ENCODE measurements at regions not wholly inside any gene's neighbourhood (a gene's known extent, or its start where the extent isn't known, plus 50 kb on each side); places are given as distances from the start of the nearest gene placed in this dataset.

GRCh38 chr2:187009483-187010239, 160.7 kb upstream of the ZSWIM2 start:
- H3K4me3 ChIP-seq (ENCODE audit: low read depth, poor library complexity, severe bottlenecking): no peak overlapping the region
- 83 to 88% methylated on average over 2 of the region's 2 CpGs for WGBS, 2 donors
- TF ChIP-seq CTCF (IDR thresholded peaks at IDR 0.05): no peak
- no peak for TF ChIP-seq POLR2A (IDR thresholded peaks at IDR 0.05)
- intact Hi-C loops (cut with DNase I; ENCODE audit: low total_unique reads): no loop called here
- no peak for DNase-seq (ENCODE audit: low spot score in 2 of 2)

- no peak for TF ChIP-seq POLR2A (IDR thresholded peaks at IDR 0.05)
- no peak for TF ChIP-seq CTCF (IDR thresholded peaks at IDR 0.05)
- no peak for DNase-seq (ENCODE audit: low spot score in 2 of 2)
- intact Hi-C loops (cut with DNase I; ENCODE audit: low total_unique reads): no loop called here
- no peak overlapping the region for H3K4me3 ChIP-seq (ENCODE audit: low read depth, poor library complexity, severe bottlenecking)
These were observed 159.1 kb upstream of the ZSWIM2 start for GRCh38 chr2:187008111-187008510.

- DNase-seq (ENCODE audit: low spot score in 2 of 2): no peak
- TF ChIP-seq CTCF (IDR thresholded peaks at IDR 0.05) (no peak), POLR2A (IDR thresholded peaks at IDR 0.05) (no peak)
- 71 to 79% methylated on average over 1 of the region's 1 CpG for WGBS, 2 donors
- H3K4me3 ChIP-seq (ENCODE audit: low read depth, poor library complexity, severe bottlenecking): no peak overlapping the region
- intact Hi-C loops (cut with DNase I; ENCODE audit: low total_unique reads): no loop called here
These were observed 154.6 kb upstream of the ZSWIM2 start for GRCh38 chr2:187003611-187004010.

GRCh38 chr2:187003038-187003554, 154.1 kb upstream of the ZSWIM2 start:
- TF ChIP-seq POLR2A (IDR thresholded peaks at IDR 0.05) (no peak), CTCF (IDR thresholded peaks at IDR 0.05) (no peak)
- intact Hi-C loops (cut with DNase I; ENCODE audit: low total_unique reads): no loop called here
- no peak overlapping the region for H3K4me3 ChIP-seq (ENCODE audit: low read depth, poor library complexity, severe bottlenecking)
- WGBS, 2 donors: 86 to 87% methylated on average over 31 to 32 of the region's 32 CpGs
- DNase-seq (ENCODE audit: low spot score in 2 of 2): peak in 1 of 2 donors; percentile 68

GRCh38 chr2:187002242-187002641, 153.3 kb upstream of the ZSWIM2 start:
- TF ChIP-seq CTCF (IDR thresholded peaks at IDR 0.05) (no peak), POLR2A (IDR thresholded peaks at IDR 0.05) (no peak)
- no peak overlapping the region for H3K4me3 ChIP-seq (ENCODE audit: low read depth, poor library complexity, severe bottlenecking)
- DNase-seq (ENCODE audit: low spot score in 2 of 2): no peak
- 97 to 99% methylated on average over 17 to 18 of the region's 18 CpGs for WGBS, 2 donors
- intact Hi-C loops (cut with DNase I; ENCODE audit: low total_unique reads): no loop called here

GRCh38 chr2:187001248-187001647, 152.3 kb upstream of the ZSWIM2 start:
- intact Hi-C loops (cut with DNase I; ENCODE audit: low total_unique reads): no loop called here
- TF ChIP-seq POLR2A (IDR thresholded peaks at IDR 0.05) (no peak), CTCF (IDR thresholded peaks at IDR 0.05) (no peak)
- 87 to 94% methylated on average over 7 of the region's 7 CpGs for WGBS, 2 donors
- H3K4me3 ChIP-seq (ENCODE audit: low read depth, poor library complexity, severe bottlenecking): no peak overlapping the region
- peak in 1 of 2 donors; percentile 52 for DNase-seq (ENCODE audit: low spot score in 2 of 2)
